Neural progenitor cell (in vitro differentiated cells): ENCODE measurements at regions not wholly inside any gene's neighbourhood (a gene's known extent, or its start where the extent isn't known, plus 50 kb on each side); places are given as distances from the start of the nearest gene placed in this dataset.

Source experiments
- EZH2 ChIP-seq: fragments of 200-600 bp; sonication (generic); IDR thresholded peaks from 2 replicates; pipeline ENCODE4 v1.6.1; 2017; ENCODE audit warnings: antibody characterized with exemption, mild to moderate bottlenecking, moderate library complexity
- TF ChIP-seq, protein P1 (sequence below): fragments of 200-600 bp; sonication (generic); IDR thresholded peaks from 2 replicates; pipeline ENCODE4 v1.5.1; 2017; ENCODE audit warnings: antibody characterized with exemption, mild to moderate bottlenecking

- no peak for TF ChIP-seq EZH2
- TF ChIP-seq, protein P1, sequence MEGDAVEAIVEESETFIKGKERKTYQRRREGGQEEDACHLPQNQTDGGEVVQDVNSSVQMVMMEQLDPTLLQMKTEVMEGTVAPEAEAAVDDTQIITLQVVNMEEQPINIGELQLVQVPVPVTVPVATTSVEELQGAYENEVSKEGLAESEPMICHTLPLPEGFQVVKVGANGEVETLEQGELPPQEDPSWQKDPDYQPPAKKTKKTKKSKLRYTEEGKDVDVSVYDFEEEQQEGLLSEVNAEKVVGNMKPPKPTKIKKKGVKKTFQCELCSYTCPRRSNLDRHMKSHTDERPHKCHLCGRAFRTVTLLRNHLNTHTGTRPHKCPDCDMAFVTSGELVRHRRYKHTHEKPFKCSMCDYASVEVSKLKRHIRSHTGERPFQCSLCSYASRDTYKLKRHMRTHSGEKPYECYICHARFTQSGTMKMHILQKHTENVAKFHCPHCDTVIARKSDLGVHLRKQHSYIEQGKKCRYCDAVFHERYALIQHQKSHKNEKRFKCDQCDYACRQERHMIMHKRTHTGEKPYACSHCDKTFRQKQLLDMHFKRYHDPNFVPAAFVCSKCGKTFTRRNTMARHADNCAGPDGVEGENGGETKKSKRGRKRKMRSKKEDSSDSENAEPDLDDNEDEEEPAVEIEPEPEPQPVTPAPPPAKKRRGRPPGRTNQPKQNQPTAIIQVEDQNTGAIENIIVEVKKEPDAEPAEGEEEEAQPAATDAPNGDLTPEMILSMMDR = no peak
Observed at GRCh38 chr22:48061726-48062125, 1299.3 kb downstream of the TBC1D22A start.
